Body of pancreas (tissue), 4 donors: ENCODE measurements at regions not wholly inside any gene's neighbourhood (a gene's known extent, or its start where the extent isn't known, plus 50 kb on each side); places are given as distances from the start of the nearest gene placed in this dataset.

ENCODE experiments used
- CTCF ChIP-seq, 7 experiments: fragments of 450-650 bp in 4 of 7; fragments of 200-600 bp in 3 of 7; sonication (generic) in 3 of 7; IDR thresholded peaks; one replicate each; pipeline ENCODE4 v1.5.1; 2016 to 2019; ENCODE audit warnings: antibody characterized with exemption in 7 of 7
- POLR2A ChIP-seq, 3 donors: fragments of 450-650 bp; IDR thresholded peaks; one replicate each; pipeline ENCODE4 v1.6.1; 2016; ENCODE audit warnings: antibody characterized with exemption in 3 of 3, mild to moderate bottlenecking in 2 of 3

- TF ChIP-seq CTCF (IDR thresholded peaks at IDR 0.05): no peak
- no peak for TF ChIP-seq POLR2A (IDR thresholded peaks at IDR 0.05)
Observed at GRCh38 chr3:40996382-40996781, 202.9 kb upstream of the CTNNB1 start.
